IMR-90 (cell line): ENCODE measurements at regions not wholly inside any gene's neighbourhood (a gene's known extent, or its start where the extent isn't known, plus 50 kb on each side); places are given as distances from the start of the nearest gene placed in this dataset.

ENCODE experiments used
- ATAC-seq: fragments of 200-7000 bp; cut with Tn5 transposase; 2 replicates; pipeline ENCODE4 v1.9.1; 2020; ENCODE audit warnings: low read depth, mild to moderate bottlenecking, moderate library complexity
- BruUV-seq: library from RNA; stranded (reverse); fragments of 400-500 nt; replicated peaks from 2 replicates; lab custom pipeline; 2021; lab: Mats Ljungman, UMichigan
- CTCF ChIA-PET: fragments of 300-600 bp; formaldehyde crosslinking; extraction: SDS; loops from one replicate; lab custom pipeline; 2021; ENCODE audit warnings: antibody characterized with exemption; lab: Yijun Ruan, JAX
- POLR2A ChIA-PET: fragments of 300-600 bp; sonication (Branson Sonifier 250); formaldehyde crosslinking; loops from one replicate; lab custom pipeline; 2022; ENCODE audit warnings: antibody characterized with exemption; ENCODE audit not compliant: unreplicated experiment; lab: Charles Lee
- DNase-seq: peaks from one replicate; pipeline ENCODE4 v3.0.0; 2013
- H2AFZ ChIP-seq: replicated peaks from 2 replicates; pipeline ENCODE3; 2013; ENCODE audit warnings: low read length, mild to moderate bottlenecking; ENCODE audit not compliant: poor library complexity
- H2AK5ac ChIP-seq: 2 replicates; pipeline ENCODE4 v1.6.1; 2013; ENCODE audit warnings: low read depth, low read length, inconsistent platforms
- H2AK9ac ChIP-seq: replicated peaks from 2 replicates; pipeline ENCODE3; 2013; ENCODE audit warnings: mild to moderate bottlenecking, low read depth, low read length, moderate library complexity; ENCODE audit not compliant: poor library complexity
- H2BK120ac ChIP-seq: 2 replicates; pipeline ENCODE4 v1.6.1; 2013; ENCODE audit warnings: low read depth, low read length, inconsistent platforms
- H2BK15ac ChIP-seq: 3 replicates; pipeline ENCODE4 v1.6.1; 2013; ENCODE audit warnings: low read depth, low read length, inconsistent platforms
- H2BK20ac ChIP-seq: 2 replicates; pipeline ENCODE4 v1.6.1; 2013; ENCODE audit warnings: low read depth, mild to moderate bottlenecking, inconsistent platforms, low read length, moderate library complexity
- H2BK5ac ChIP-seq: 2 replicates; pipeline ENCODE4 v1.6.1; 2013; ENCODE audit warnings: mild to moderate bottlenecking, low read depth, low read length, inconsistent platforms; ENCODE audit not compliant: poor library complexity, severe bottlenecking
- H3K14ac ChIP-seq: replicated peaks from 2 replicates; pipeline ENCODE4 v1.6.1; 2013; ENCODE audit warnings: low read depth, low read length, inconsistent platforms
- H3K18ac ChIP-seq: 2 replicates; pipeline ENCODE4 v1.6.1; 2013; ENCODE audit warnings: low read depth, low read length, control low read depth
- H3K23ac ChIP-seq: 2 replicates; pipeline ENCODE4 v1.6.1; 2013; ENCODE audit warnings: low read depth, low read length, inconsistent platforms
- H3K27ac ChIP-seq: 2 replicates; pipeline ENCODE4 v1.5.1; 2013; ENCODE audit warnings: mild to moderate bottlenecking, control low read depth, low read length; ENCODE audit not compliant: insufficient read depth
- H3K27me3 ChIP-seq: 2 replicates; pipeline ENCODE4 v1.6.1; 2013; ENCODE audit warnings: low read length; ENCODE audit not compliant: control insufficient read depth, insufficient read depth
- H3K36me3 ChIP-seq: 2 replicates; pipeline ENCODE4 v1.6.1; 2013; ENCODE audit warnings: low read length, mixed read lengths; ENCODE audit not compliant: control insufficient read depth, insufficient read depth
- H3K4ac ChIP-seq: 2 replicates; pipeline ENCODE4 v1.6.1; 2013; ENCODE audit warnings: low read depth, low read length, inconsistent platforms
- H3K4me1 ChIP-seq: 2 replicates; pipeline ENCODE4 v1.6.1; 2013; ENCODE audit warnings: low read length, mixed read lengths; ENCODE audit not compliant: control insufficient read depth, insufficient read depth
- H3K4me2 ChIP-seq: 2 replicates; pipeline ENCODE4 v1.6.1; 2013; ENCODE audit warnings: low read depth, mild to moderate bottlenecking, control low read depth, low read length, moderate library complexity
- H3K4me3 ChIP-seq: 2 replicates; pipeline ENCODE4 v1.5.1; 2013; ENCODE audit warnings: low read depth, mild to moderate bottlenecking, control low read depth, low read length, moderate library complexity; ENCODE audit not compliant: insufficient read depth
- H3K56ac ChIP-seq: 2 replicates; pipeline ENCODE4 v1.6.1; 2013; ENCODE audit warnings: low read length, inconsistent platforms; ENCODE audit not compliant: insufficient read depth; ENCODE audit errors: extremely low read depth
- H3K79me1 ChIP-seq, 2 experiments: 2 replicates each; pipeline ENCODE4 v1.6.1; 2013; ENCODE audit warnings: low read length in 2 of 2, inconsistent platforms in 1 of 2, low read depth in 1 of 2
- H3K9ac ChIP-seq: 2 replicates; pipeline ENCODE4 v1.6.1; 2013; ENCODE audit warnings: low read depth, low read length, control low read depth
- H3K9me1 ChIP-seq: 2 replicates; pipeline ENCODE4 v1.6.1; 2013; ENCODE audit warnings: low read length, inconsistent platforms; ENCODE audit not compliant: insufficient read depth
- H3K9me3 ChIP-seq: 2 replicates; pipeline ENCODE4 v1.6.1; 2013; ENCODE audit warnings: low read length; ENCODE audit not compliant: control insufficient read depth, insufficient read depth
- H4K20me1 ChIP-seq: 2 replicates; pipeline ENCODE4 v1.6.1; 2013; ENCODE audit warnings: low read length, inconsistent platforms; ENCODE audit not compliant: insufficient read depth
- H4K5ac ChIP-seq: 2 replicates; pipeline ENCODE4 v1.6.1; 2013; ENCODE audit warnings: mild to moderate bottlenecking, low read depth, low read length, control low read depth
- H4K8ac ChIP-seq, 2 experiments: 2 replicates each; pipeline ENCODE4 v1.6.1; 2013; ENCODE audit warnings: low read depth in 2 of 2, low read length in 2 of 2, control low read depth in 1 of 2, inconsistent platforms in 1 of 2
- H4K91ac ChIP-seq: 2 replicates; pipeline ENCODE4 v1.6.1; 2013; ENCODE audit warnings: low read depth, low read length, inconsistent platforms; ENCODE audit not compliant: insufficient read depth
- BHLHE40 ChIP-seq: fragments of 150-350 bp; IDR thresholded peaks from 2 replicates; pipeline ENCODE4 v1.6.1; 2016; ENCODE audit warnings: mild to moderate bottlenecking, low read depth, low read length
- CEBPB ChIP-seq: IDR thresholded peaks from 2 replicates; pipeline ENCODE4 v1.6.1; 2012; ENCODE audit warnings: low read depth, low read length, improper control_type of control experiment
- CHD1 ChIP-seq: IDR thresholded peaks from 2 replicates; pipeline ENCODE4 v1.6.1; 2012; ENCODE audit warnings: low read depth, low read length, improper control_type of control experiment
- FOS ChIP-seq: fragments of 150-350 bp; IDR thresholded peaks from 2 replicates; pipeline ENCODE4 v1.6.1; 2016; ENCODE audit warnings: low read depth, low read length
- MAFK ChIP-seq: IDR thresholded peaks from 2 replicates; pipeline ENCODE4 v1.6.1; 2012; ENCODE audit warnings: low read depth, low read length, improper control_type of control experiment
- MXI1 ChIP-seq: IDR thresholded peaks from 2 replicates; pipeline ENCODE4 v1.6.1; 2012; ENCODE audit warnings: low read depth, mild to moderate bottlenecking, low read length, moderate library complexity, borderline replicate concordance
- NFE2L2 ChIP-seq: fragments of 150-350 bp; IDR thresholded peaks from 2 replicates; pipeline ENCODE4 v1.6.1; 2016; ENCODE audit warnings: low read depth, mild to moderate bottlenecking, low read length
- POLR2A ChIP-seq: IDR thresholded peaks from 2 replicates; pipeline ENCODE4 v1.6.1; 2012; ENCODE audit warnings: mild to moderate bottlenecking, low read depth, low read length
- RAD21 ChIP-seq: IDR thresholded peaks from 2 replicates; pipeline ENCODE4 v1.6.1; 2012; ENCODE audit warnings: low read length, improper control_type of control experiment
- RCOR1 ChIP-seq: IDR thresholded peaks from 2 replicates; pipeline ENCODE4 v1.6.1; 2012; ENCODE audit warnings: mild to moderate bottlenecking, low read length, improper control_type of control experiment; ENCODE audit not compliant: insufficient replicate concordance
- RFX5 ChIP-seq: IDR thresholded peaks from 2 replicates; pipeline ENCODE4 v1.8.0; 2012; ENCODE audit warnings: low read depth, mild to moderate bottlenecking, low read length, moderate library complexity
- SMC3 ChIP-seq: fragments of 150-350 bp; IDR thresholded peaks from 2 replicates; pipeline ENCODE4 v1.6.1; 2016; ENCODE audit warnings: low read depth, mild to moderate bottlenecking, antibody characterized with exemption, low read length, moderate library complexity
- USF2 ChIP-seq: fragments of 150-350 bp; IDR thresholded peaks from 2 replicates; pipeline ENCODE4 v1.6.1; 2017; ENCODE audit warnings: mild to moderate bottlenecking, antibody characterized with exemption, low read length, low read depth
- WGBS, 2 experiments: methylation state at CpG; one replicate each; pipeline versions ENCODE4 v1.1.5 to v1.1.7; 2013; ENCODE audit warnings: missing lambda C conversion rate in 2 of 2; ENCODE audit not compliant: insufficient read length in 1 of 2; ENCODE audit errors: extremely low coverage in 2 of 2; 5-methylcytosine and 5-hydroxymethylcytosine counted together
- dilution Hi-C: fragments of 300-500 bp; cut with HindIII; formaldehyde crosslinking; loops from one replicate; pipeline ENCODE4 v1.14.3; 2018; ENCODE audit warnings: low sequenced_read_pairs; ENCODE audit not compliant: unreplicated experiment
- in situ Hi-C: fragments of 300-500 bp; cut with MboI; formaldehyde crosslinking; loops from 3 replicates; pipeline ENCODE4 v1.14.3; 2019; ENCODE audit warnings: low sequenced_read_pairs, inconsistent platforms, mixed read lengths
- intact Hi-C: fragments of 100-400 bp; cut with micrococcal nuclease; formaldehyde crosslinking; loops from 2 replicates; pipeline ENCODE4 v1.10.0; 2022
- TF ChIP-seq, protein P1 (sequence below): fragments of 150-350 bp; IDR thresholded peaks from 2 replicates; pipeline ENCODE4 v1.6.1; 2016; ENCODE audit warnings: low read depth, mild to moderate bottlenecking, low read length, moderate library complexity, borderline replicate concordance
- TF ChIP-seq, protein P2 (sequence below): conservative IDR thresholded peaks from 2 replicates; pipeline ENCODE4 v1.5.1; 2012; ENCODE audit warnings: mild to moderate bottlenecking, low read depth, low read length, improper control_type of control experiment

DNA sequence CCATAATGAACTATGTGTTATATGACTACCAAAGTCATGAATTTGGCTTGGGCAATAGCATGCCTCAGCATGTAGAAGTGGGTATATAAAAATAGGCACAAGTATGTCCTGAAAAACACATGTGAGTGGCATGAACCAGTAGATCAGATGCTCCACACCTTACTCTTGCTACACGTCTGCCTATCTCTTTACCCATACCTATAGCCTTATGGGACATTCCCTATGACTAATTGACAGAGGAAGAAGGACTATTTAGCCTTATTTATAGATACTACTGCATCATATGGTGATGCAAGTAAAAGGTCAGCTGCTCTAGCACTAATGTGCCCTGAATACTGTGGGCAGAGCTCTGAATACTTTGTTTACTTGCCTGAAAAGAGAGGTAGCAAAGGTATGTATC, 81.0 kb upstream of the ZPLD1 start:
- H3K9ac ChIP-seq = no peak overlapping the region
- H2AK5ac ChIP-seq = no peak overlapping the region
- TF ChIP-seq RAD21 (no peak), SMC3 (no peak), POLR2A (no peak), RCOR1 (no peak), RFX5 (no peak), MAFK (no peak), MXI1 (no peak), CEBPB (no peak), NFE2L2 (no peak), CHD1 (no peak), FOS (no peak), USF2 (no peak), BHLHE40 (no peak)
- TF ChIP-seq, protein P1, sequence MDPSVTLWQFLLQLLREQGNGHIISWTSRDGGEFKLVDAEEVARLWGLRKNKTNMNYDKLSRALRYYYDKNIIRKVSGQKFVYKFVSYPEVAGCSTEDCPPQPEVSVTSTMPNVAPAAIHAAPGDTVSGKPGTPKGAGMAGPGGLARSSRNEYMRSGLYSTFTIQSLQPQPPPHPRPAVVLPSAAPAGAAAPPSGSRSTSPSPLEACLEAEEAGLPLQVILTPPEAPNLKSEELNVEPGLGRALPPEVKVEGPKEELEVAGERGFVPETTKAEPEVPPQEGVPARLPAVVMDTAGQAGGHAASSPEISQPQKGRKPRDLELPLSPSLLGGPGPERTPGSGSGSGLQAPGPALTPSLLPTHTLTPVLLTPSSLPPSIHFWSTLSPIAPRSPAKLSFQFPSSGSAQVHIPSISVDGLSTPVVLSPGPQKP = no peak
- TF ChIP-seq, protein P2, sequence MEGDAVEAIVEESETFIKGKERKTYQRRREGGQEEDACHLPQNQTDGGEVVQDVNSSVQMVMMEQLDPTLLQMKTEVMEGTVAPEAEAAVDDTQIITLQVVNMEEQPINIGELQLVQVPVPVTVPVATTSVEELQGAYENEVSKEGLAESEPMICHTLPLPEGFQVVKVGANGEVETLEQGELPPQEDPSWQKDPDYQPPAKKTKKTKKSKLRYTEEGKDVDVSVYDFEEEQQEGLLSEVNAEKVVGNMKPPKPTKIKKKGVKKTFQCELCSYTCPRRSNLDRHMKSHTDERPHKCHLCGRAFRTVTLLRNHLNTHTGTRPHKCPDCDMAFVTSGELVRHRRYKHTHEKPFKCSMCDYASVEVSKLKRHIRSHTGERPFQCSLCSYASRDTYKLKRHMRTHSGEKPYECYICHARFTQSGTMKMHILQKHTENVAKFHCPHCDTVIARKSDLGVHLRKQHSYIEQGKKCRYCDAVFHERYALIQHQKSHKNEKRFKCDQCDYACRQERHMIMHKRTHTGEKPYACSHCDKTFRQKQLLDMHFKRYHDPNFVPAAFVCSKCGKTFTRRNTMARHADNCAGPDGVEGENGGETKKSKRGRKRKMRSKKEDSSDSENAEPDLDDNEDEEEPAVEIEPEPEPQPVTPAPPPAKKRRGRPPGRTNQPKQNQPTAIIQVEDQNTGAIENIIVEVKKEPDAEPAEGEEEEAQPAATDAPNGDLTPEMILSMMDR = no peak
- no peak overlapping the region for H2BK15ac ChIP-seq
- H4K20me1 ChIP-seq = no peaks in the 10 kb centered on the region
- no peak overlapping the region for H3K18ac ChIP-seq
- ChIA-PET CTCF (no interaction called here), POLR2A (no interaction called here)
- no peak overlapping the region for H2BK5ac ChIP-seq
- no peak overlapping the region for H3K4ac ChIP-seq
- no peaks in the 10 kb centered on the region for H3K27me3 ChIP-seq
- no peak overlapping the region for H4K5ac ChIP-seq
- dilution Hi-C loops = no loop called here
- H3K9me1 ChIP-seq = no peaks in the 10 kb centered on the region
- H3K4me3 ChIP-seq = no peak overlapping the region
- no peak for ATAC-seq
- no peak overlapping the region for H2AFZ ChIP-seq
- no peak overlapping the region for H4K91ac ChIP-seq
- H2AK9ac ChIP-seq = no peak overlapping the region
- no peak overlapping the region for H2BK120ac ChIP-seq
- no peak overlapping the region for H3K23ac ChIP-seq
- H3K4me1 ChIP-seq = no peaks in the 10 kb centered on the region
- H2BK20ac ChIP-seq = no peak overlapping the region
- no peaks in the 10 kb centered on the region for H3K79me1 ChIP-seq
- in situ Hi-C loops = no loop called here
- no CpG with 5 or more reads among the region's 1 CpG for WGBS, 2 experiments
- no peaks in the 10 kb centered on the region for H3K9me3 ChIP-seq
- H3K27ac ChIP-seq = no peak overlapping the region
- no peak overlapping the region for H3K56ac ChIP-seq
- no peak overlapping the region for H3K14ac ChIP-seq
- no peak for DNase-seq
- no peaks in the 10 kb centered on the region for H3K36me3 ChIP-seq
- no TSS peak for BruUV-seq
- H3K4me2 ChIP-seq = no peak overlapping the region
- intact Hi-C loops = no loop called here
- H4K8ac ChIP-seq = no peak overlapping the region
